Activated CD4-positive, alpha-beta T cell treated with anti-CD3 and anti-CD28 coated beads, Interleukin-2, amount 50 U/mL, for 24 hours (primary cell): ENCODE measurements at regions not wholly inside any gene's neighbourhood (a gene's known extent, or its start where the extent isn't known, plus 50 kb on each side); places are given as distances from the start of the nearest gene placed in this dataset.
"Not testable (repeated sequence)": the region's sequence is repeated elsewhere in the genome, so short reads cannot be mapped to it uniquely, and the experiment has no call there.

Experiments used
- DNase-seq, 2 donors: peaks; one replicate each; pipeline ENCODE4 v3.0.0-alpha.2; 2020; ENCODE audit warnings: low read depth in 1 of 2, low spot score in 1 of 2

DNA sequence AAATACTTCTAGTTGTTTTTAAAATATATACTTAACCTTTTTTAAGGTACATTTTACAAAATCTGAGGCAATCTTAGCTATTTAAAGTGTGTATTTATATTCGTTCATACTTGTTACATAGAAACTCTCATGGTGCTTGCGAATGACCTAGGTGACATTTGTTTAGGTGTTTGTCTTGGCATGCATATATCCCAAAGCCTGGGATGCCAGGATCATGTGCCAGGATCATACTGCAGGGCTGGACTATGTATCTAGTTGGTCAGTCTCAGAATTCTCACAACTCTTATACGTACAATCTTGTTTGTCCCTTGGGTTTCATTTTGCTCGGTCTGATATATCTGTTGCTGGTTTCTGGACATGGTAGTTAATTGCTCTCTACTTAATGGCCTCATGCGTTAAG is 109.9 kb upstream of the WIPF3 start:
- not testable (repeated sequence) for DNase-seq

DNA sequence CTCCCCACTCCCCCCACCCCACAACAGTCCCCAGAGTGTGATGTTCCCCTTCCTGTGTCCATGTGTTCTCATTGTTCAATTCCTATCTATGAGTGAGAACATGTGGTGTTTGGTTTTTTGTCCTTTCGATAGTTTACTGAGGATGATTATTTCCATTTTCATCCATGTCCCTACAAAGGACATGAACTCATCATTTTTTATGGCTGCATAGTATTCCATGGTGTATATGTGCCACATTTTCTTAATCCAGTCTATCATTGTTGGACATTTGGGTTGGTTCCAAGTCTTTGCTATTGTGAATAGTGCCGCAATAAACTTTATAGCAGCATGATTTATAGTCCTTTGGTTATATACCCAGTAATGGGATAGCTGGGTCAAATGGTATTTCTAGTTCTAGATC is 106.6 kb upstream of the WIPF3 start:
- DNase-seq, result not testable (repeated sequence)

GRCh38 chr7:29701540-29701939 is 104.8 kb upstream of the WIPF3 start:
- not testable (repeated sequence) for DNase-seq

- not testable (repeated sequence) for DNase-seq
Observed at GRCh38 chr7:29703830-29704229, 102.5 kb upstream of the WIPF3 start.

DNA sequence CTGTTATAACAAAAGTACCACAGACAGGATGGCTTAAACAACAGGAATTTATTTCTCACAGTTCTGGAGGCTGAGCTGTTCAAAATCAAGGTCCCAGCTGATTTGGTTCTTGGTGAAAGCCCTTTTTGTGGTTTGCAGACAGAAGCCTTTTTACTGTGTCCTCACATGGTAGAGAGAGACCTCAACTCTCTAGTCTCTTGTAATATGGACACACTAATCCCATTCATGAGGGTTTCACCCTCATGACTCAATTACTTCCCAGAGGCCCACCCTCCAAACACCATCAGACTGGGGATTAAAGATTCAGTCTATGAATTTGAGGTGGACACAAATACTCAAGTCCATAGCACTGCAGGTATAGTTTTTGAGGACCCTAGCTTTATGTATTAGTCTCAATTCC is 97.3 kb upstream of the WIPF3 start:
- not testable (repeated sequence) for DNase-seq

DNA sequence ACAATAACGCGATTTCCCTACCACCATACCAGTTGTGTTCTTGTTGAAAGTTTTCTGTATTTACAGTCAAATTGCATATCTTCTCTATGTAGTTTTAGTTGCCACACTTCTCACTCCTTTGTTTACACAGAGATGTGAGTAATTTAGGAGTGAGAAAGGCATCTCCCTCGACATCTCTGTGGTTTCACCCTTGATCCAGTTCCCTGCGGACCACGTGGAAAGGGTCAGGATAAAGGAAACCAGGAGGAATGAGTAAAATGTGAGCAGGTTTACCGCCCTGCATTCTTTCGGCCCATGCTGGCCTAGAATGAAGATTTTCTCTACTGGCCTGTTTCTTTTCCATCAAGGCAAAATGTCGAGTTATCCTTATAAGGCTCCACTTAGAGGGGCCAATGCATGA is 83.2 kb upstream of the WIPF3 start:
- DNase-seq, result not testable (repeated sequence)

GRCh38 chr7:29723599-29723998 is 82.7 kb upstream of the WIPF3 start:
- no peak for DNase-seq

DNA sequence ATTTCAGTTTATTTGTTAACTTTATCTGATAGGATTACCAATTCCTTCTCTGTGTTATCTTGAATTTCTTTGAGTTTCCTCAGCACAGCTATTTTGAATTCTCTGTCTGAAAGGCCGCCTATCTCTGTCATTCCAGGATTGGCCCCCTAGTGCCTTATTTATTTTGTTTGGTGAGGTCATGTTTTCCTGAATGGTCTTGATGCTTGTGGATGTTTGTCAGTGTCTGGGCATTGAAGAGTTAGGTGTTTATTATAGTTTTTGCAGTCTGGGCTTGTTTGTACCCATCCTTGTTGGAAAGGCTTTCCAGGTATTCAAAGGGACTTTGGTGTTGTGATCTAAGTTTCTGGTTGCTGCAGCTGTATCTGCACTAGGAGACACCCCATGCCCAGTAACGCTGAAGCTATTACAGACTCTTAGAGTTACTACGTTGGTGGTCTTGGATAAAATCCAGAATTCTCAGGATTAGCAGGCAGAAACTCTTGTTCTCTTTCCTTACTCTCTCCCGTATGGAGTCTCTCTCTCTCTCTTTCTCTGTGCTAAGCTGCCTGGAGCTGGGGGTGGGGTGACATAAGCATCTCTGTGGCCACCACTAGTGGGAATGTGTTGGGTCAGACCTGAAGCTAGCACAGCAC is 76.7 kb upstream of the WIPF3 start:
- DNase-seq, result not testable (repeated sequence)

GRCh38 chr7:29734246-29734731 is 72.0 kb upstream of the WIPF3 start:
- DNase-seq, result no peak

DNA sequence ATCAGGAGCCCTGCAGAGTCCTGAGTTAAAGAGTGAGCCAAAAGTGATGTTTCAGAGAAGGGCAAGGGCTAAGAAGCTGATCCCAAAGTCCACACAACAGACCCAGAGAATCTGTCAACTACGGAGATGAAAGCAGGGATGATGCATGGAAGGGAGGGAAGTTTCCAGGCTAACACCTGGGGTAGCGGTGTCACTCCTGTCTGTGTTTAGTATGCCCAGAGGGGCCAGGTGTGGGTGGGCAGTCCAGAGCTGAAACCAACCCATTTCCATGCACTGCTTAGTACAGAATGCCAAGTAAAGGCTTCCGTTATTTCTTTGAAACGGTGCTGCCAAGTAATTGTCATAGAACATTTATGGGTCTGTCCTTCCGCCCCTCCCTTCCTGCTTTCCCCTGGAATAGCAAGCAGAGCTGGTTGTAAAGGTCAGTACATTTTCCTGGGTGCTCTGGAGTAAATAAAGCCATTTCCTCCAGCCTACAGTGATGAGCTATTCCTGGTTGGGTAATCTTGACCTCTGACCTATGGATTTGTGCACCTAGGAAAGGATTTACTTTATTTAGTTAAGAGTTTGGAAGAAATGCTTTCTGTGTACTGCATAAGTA is 58.6 kb upstream of the WIPF3 start:
- DNase-seq, result not testable (repeated sequence)

GRCh38 chr7:29748286-29749099 is 57.8 kb upstream of the WIPF3 start:
- no peak for DNase-seq

DNA sequence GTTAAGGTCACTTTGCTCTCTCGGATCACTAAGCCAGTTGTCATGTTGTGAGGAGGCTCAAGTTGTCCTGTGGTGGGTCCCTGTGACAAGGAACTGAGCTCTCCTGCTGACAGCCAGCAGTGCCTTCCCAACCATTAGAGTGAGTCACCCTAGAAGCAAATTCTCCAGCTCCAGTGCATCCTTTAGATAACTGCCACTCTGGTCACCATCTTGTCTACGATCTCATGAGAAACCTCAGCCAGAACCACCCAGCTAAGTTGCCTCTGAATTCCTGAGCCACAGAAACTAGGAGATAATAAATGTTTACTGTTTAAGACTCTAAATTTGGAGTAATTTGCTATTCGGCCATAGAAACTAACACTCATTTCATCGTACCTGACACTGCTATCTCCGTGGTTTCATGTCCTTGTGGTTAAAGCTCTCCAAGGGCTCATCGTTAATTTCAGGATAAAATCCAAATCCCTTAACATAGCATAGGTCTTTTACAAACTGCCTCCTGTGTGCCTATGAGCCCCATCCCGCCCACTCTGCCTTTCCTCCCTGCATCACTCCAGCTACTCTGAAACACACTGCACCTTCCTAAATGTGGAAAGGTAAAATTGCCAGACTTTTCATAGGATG is 56.5 kb upstream of the WIPF3 start:
- DNase-seq, result no peak

GRCh38 chr7:29750373-29750940 is 55.9 kb upstream of the WIPF3 start:
- DNase-seq, result not testable (repeated sequence)

DNA sequence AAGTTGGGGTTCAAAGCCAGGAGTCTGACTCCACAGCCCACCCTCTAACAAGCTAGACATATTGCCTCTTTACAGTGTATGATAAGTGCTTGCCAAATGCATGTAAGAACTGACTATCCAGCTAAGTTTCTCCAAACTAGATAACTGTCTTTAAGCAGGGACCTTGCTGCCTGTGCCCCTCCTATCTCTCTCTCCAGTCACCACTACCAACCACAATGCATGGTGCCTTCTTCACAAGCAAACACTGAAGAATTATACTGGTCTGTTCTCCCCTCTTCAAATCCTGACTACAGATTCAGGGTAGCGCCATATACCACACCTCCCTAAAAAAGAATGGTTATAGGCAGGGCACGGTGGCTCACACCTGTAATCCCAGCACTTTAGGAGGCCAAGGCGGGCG is 55.3 kb upstream of the WIPF3 start:
- DNase-seq, result not testable (repeated sequence)

DNA sequence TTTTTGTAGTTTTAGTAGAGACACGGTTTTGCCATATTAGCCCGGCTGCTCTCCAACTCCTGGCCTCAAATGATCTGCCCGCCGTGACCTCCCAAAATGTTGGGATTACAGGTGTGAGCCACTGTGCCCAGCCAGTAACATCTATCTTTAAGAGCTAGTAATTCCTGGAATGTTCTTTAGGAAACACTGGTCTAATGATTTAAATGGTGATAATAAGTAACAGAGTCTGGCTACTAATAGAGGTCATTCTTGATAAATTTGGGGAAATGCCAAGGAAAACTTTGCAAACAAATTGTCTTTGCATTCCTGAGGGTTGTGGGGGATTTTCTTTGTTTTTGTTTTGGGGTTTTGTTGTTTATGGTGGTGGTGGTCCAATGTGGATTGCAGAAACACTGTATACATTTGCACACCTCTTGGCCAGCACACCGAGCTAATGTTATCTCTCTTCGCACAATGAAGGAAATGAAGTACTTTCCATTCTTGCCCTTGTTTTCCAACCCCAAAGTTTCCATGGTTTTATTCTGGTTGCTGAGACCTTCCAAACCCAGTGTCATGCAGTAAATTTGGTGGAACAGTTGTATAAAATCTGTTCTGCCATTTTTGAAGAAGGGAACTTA is 51.3 kb upstream of the WIPF3 start:
- no peak for DNase-seq
